ENCODE measurements at regions not wholly inside any gene's neighbourhood (a gene's known extent, or its start where the extent isn't known, plus 50 kb on each side); places are given as distances from the start of the nearest gene placed in this dataset.

DNA sequence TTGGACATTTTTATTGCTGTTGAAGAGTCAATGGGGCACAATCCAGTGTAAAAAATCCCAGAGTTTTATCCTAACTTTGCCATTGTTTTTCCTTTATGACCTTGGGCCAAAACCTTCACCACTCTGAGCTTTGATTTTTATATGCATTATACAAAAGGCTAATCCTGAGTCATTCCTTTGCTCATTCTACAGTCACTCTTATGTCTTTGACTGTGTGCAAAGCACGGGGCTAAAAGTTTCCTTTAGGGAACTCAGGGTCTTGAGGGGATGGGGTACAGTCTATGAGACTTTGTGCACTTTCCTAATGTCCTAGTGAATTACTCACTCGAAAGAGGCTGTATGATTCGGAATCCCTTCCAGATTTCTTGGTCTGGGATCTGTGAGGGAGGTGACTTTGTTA lies 543.2 kb upstream of the CAMK1G start:
- Mint-ChIP-seq H3K4me3 (no peak overlapping the region), H3K36me3 (no peaks in the 10 kb centered on the region), H3K4me1 (peaks cover 12% of the 10 kb centered on the region), H3K9me3 (peaks cover 0 to 5% (median 0%) of the 10 kb centered on the region in 7 donors), H3K27me3 (ENCODE audit: low read depth in 3 of 3) (peaks cover 4 to 15% (median 15%) of the 10 kb centered on the region in 3 donors), H3K27ac (no peak overlapping the region)
- intact Hi-C loops (cut with micrococcal nuclease), result no loop called here
- no peak overlapping the region for H3K4me2 ChIP-seq (replicated peaks; ENCODE audit: extremely low read depth, low read length, poor library complexity, severe bottlenecking)
- H3K9me3 ChIP-seq (replicated peaks in 1 of 2; ENCODE audit: control insufficient read depth in 1 of 2, insufficient read depth in 1 of 2, low read length in 2 of 2), result no peaks in the 10 kb centered on the region
- DNase-seq, result no peak
- H2AFZ ChIP-seq (ENCODE audit: insufficient read depth, low read depth, low read length, poor library complexity, severe bottlenecking), result no peak overlapping the region
- H4K20me1 ChIP-seq (ENCODE audit: insufficient read depth, low read length), result no peaks in the 10 kb centered on the region
- 100% methylated on average over 1 of the region's 3 CpGs for WGBS (ENCODE audit: insufficient coverage)
- no peak overlapping the region for H3K9ac ChIP-seq (ENCODE audit: insufficient read depth, low read length, poor library complexity, severe bottlenecking)
- peaks cover 11 to 12% of the 10 kb centered on the region in 2 donors for H3K4me1 ChIP-seq (ENCODE audit: control insufficient read depth in 1 of 2, insufficient read depth in 2 of 2, low read length in 2 of 2)
- no peaks in the 10 kb centered on the region for H3K36me3 ChIP-seq (replicated peaks in 1 of 2; ENCODE audit: control insufficient read depth in 1 of 2, insufficient read depth in 2 of 2, low read length in 2 of 2)
- no peak overlapping the region for H3K27ac ChIP-seq (ENCODE audit: low read depth in 1 of 2, low read length in 2 of 2)
- no peak overlapping the region for H3K4me3 ChIP-seq (replicated peaks in 1 of 3; ENCODE audit: low read depth in 2 of 3, low read length in 3 of 3)
- no peaks in the 10 kb centered on the region for H3K79me2 ChIP-seq (ENCODE audit: insufficient read depth, low read length)
- peaks cover 0 to 4% of the 10 kb centered on the region in 2 donors for H3K27me3 ChIP-seq (ENCODE audit: control insufficient read depth in 2 of 2, insufficient read depth in 2 of 2, low read length in 2 of 2)
- no peak for TF ChIP-seq CTCF (IDR thresholded peaks at IDR 0.05)

DNA sequence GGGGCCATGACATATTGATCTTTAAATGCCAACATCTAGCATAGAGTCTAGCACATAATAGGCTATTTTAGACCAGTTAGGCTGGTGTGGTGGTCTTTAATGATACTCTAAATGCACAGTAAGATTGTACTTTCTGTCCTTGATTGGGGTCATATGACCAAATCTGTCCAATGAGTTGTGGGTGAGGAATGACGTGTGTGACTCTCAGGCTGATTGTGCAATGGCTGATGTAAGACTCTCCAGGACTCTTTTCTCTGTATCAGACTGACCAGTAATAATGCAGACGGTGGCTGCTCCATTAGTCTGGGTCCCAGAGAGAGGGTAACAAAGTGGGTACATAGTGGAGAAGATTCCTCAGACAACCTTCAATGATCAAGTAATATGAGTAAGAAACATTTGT lies 541.6 kb upstream of the CAMK1G start:
- Histone ChIP-seq H3K36me3 (replicated peaks in 1 of 2; ENCODE audit: control insufficient read depth in 1 of 2, insufficient read depth in 2 of 2, low read length in 2 of 2) (no peaks in the 10 kb centered on the region), H3K9me3 (replicated peaks in 1 of 2; ENCODE audit: control insufficient read depth in 1 of 2, insufficient read depth in 1 of 2, low read length in 2 of 2) (no peaks in the 10 kb centered on the region), H4K20me1 (ENCODE audit: insufficient read depth, low read length) (no peaks in the 10 kb centered on the region), H3K27me3 (ENCODE audit: control insufficient read depth in 2 of 2, insufficient read depth in 2 of 2, low read length in 2 of 2) (peaks cover 0 to 4% of the 10 kb centered on the region in 2 donors), H3K4me3 (replicated peaks in 1 of 3; ENCODE audit: low read depth in 2 of 3, low read length in 3 of 3) (no peak overlapping the region), H2AFZ (ENCODE audit: insufficient read depth, low read depth, low read length, poor library complexity, severe bottlenecking) (no peak overlapping the region), H3K79me2 (ENCODE audit: insufficient read depth, low read length) (no peaks in the 10 kb centered on the region), H3K4me2 (replicated peaks; ENCODE audit: extremely low read depth, low read length, poor library complexity, severe bottlenecking) (no peak overlapping the region), H3K9ac (ENCODE audit: insufficient read depth, low read length, poor library complexity, severe bottlenecking) (no peak overlapping the region), H3K4me1 (ENCODE audit: control insufficient read depth in 1 of 2, insufficient read depth in 2 of 2, low read length in 2 of 2) (peaks cover 11 to 12% of the 10 kb centered on the region in 2 donors), H3K27ac (ENCODE audit: low read depth in 1 of 2, low read length in 2 of 2) (no peak overlapping the region)
- H3K9me3 Mint-ChIP-seq, result peaks cover 0 to 5% (median 0%) of the 10 kb centered on the region in 7 donors
- WGBS (ENCODE audit: insufficient coverage), result 0% methylated on average over 1 of the region's 2 CpGs
- DNase-seq, result peak; percentile 6 to 69 (median 32)
- no peak overlapping the region for H3K4me3 Mint-ChIP-seq
- H3K4me1 Mint-ChIP-seq, result peaks cover 12% of the 10 kb centered on the region
- intact Hi-C loops (cut with micrococcal nuclease), result no loop called here
- H3K36me3 Mint-ChIP-seq, result no peaks in the 10 kb centered on the region
- H3K27ac Mint-ChIP-seq, result no peak overlapping the region
- peaks cover 4 to 20% (median 15%) of the 10 kb centered on the region in 3 donors for H3K27me3 Mint-ChIP-seq (ENCODE audit: low read depth in 3 of 3)
- TF ChIP-seq CTCF (IDR thresholded peaks at IDR 0.05), result no peak
